Lower lobe of right lung (tissue), 2 donors: ENCODE measurements at regions not wholly inside any gene's neighbourhood (a gene's known extent, or its start where the extent isn't known, plus 50 kb on each side); places are given as distances from the start of the nearest gene placed in this dataset.

Source experiments
- ATAC-seq, 2 donors: fragments of 200-7000 bp; cut with Tn5 transposase; one replicate each; pipeline ENCODE4 v1.9.1; 2020 to 2022; ENCODE audit warnings: mild to moderate bottlenecking in 2 of 2, moderate library complexity in 2 of 2
- DNase-seq: peaks from one replicate; pipeline ENCODE4 v3.0.0-alpha.2; 2020
- H3K27ac ChIP-seq: fragments of 200-600 bp; one replicate; pipeline ENCODE4 v1.8.0; 2022
- H3K27me3 ChIP-seq: fragments of 200-600 bp; one replicate; pipeline ENCODE4 v1.8.0; 2022; ENCODE audit warnings: low read depth
- H3K36me3 ChIP-seq: fragments of 200-600 bp; one replicate; pipeline ENCODE4 v1.8.0; 2022; ENCODE audit warnings: mild to moderate bottlenecking
- H3K4me1 ChIP-seq: fragments of 200-600 bp; one replicate; pipeline ENCODE4 v1.8.0; 2022
- H3K4me3 ChIP-seq: fragments of 200-600 bp; one replicate; pipeline ENCODE4 v1.8.0; 2022; ENCODE audit warnings: mild to moderate bottlenecking
- H3K9me3 ChIP-seq: fragments of 200-600 bp; one replicate; pipeline ENCODE4 v1.8.0; 2022
- intact Hi-C: fragments of 100-400 bp; cut with DNase I; formaldehyde crosslinking; loops from one replicate; pipeline ENCODE4 v1.11.0; 2022
- TF ChIP-seq, protein P1 (sequence below): fragments of 200-600 bp; IDR thresholded peaks from one replicate; pipeline ENCODE4 v1.8.0; 2022; ENCODE audit warnings: antibody characterized with exemption, mild to moderate bottlenecking
- donor health status: DM: no; HTN: yes; CAD: no; lungs with severe emphysema.

DNA sequence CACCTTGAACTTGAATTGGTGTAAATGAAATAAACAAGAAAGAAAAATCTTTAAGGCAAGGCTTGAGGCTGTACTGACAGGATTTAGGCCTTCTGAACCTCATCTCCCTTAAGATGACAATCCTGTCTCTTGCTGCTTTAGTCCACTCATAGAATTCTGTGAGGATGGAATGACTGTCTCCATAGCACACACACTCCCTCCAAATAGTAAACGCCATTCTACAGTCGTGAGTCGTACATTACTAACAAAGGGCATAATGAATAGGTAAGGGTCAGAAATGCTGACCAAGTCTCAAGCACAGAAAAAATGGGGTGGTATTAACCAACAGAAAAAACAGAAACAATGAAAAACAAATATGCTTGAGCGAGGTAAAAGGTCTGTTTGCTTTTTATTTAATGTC is 71.8 kb upstream of the SIMC1 start:
- no peaks in the 10 kb centered on the region for H3K27me3 ChIP-seq
- H3K4me1 ChIP-seq = no peaks in the 10 kb centered on the region
- H3K9me3 ChIP-seq = no peaks in the 10 kb centered on the region
- TF ChIP-seq, protein P1, sequence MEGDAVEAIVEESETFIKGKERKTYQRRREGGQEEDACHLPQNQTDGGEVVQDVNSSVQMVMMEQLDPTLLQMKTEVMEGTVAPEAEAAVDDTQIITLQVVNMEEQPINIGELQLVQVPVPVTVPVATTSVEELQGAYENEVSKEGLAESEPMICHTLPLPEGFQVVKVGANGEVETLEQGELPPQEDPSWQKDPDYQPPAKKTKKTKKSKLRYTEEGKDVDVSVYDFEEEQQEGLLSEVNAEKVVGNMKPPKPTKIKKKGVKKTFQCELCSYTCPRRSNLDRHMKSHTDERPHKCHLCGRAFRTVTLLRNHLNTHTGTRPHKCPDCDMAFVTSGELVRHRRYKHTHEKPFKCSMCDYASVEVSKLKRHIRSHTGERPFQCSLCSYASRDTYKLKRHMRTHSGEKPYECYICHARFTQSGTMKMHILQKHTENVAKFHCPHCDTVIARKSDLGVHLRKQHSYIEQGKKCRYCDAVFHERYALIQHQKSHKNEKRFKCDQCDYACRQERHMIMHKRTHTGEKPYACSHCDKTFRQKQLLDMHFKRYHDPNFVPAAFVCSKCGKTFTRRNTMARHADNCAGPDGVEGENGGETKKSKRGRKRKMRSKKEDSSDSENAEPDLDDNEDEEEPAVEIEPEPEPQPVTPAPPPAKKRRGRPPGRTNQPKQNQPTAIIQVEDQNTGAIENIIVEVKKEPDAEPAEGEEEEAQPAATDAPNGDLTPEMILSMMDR = no peak
- H3K36me3 ChIP-seq = no peaks in the 10 kb centered on the region
- ATAC-seq (no peak), DNase-seq (no peak)
- no peak overlapping the region for H3K4me3 ChIP-seq
- H3K27ac ChIP-seq = no peak overlapping the region
- intact Hi-C loops = no loop called here

DNA sequence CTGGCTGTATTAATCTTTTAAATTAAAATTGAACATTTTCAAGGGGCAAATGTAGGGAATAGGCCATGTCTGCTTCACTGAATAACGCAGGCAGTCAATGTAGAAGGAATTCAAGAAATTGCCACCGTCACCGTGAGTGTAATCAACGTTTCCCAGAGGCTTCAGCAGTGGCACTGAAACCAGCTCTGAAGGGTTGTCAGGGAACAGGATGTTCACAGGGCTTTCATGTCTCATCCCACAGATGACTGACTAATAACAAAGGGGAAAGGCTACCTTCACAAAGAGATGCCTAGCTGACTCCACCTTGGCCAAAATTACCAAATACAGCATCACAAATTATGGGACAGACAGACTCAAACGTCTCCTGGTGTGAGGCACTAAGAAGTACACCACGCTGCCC is 70.4 kb upstream of the SIMC1 start:
- ATAC-seq = no peak
- Histone ChIP-seq H3K4me1 (no peaks in the 10 kb centered on the region), H3K36me3 (no peaks in the 10 kb centered on the region), H3K27ac (no peak overlapping the region), H3K4me3 (no peak overlapping the region), H3K9me3 (no peaks in the 10 kb centered on the region), H3K27me3 (no peaks in the 10 kb centered on the region)
- intact Hi-C loops = no loop called here
- no peak for DNase-seq
- TF ChIP-seq, protein P1 = no peak

DNA sequence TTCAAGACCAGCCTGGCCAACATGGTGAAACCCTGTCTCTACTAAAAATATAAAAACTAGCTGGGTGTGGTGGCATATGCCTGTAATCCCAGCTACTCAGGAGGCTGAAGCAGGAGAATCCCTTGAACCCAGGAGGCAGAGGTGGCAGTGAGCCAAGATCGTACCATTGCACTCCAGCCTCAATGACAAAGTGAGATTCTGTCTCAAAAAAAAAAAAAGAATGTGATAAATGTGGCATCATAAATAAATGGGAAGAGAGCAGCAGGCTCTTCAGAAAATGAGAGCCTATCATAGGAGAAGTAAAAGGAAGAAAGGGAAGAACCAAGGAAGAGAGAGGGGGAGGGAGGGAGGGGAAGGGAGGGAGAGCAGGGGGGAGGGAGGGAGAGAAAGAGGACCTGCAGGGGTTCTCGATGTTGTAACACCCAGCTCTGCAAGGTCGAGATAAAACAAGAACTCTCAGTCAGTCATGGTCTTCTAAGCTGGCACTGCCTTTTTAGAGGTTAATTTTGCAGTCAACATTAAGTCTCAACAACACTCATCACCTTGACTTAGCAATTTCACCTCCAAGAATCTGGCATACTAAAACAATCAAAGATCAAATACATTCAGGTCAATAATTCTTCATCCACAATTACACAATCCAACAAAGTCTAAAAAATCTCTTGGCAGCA is 68.7 kb upstream of the SIMC1 start:
- no peak overlapping the region for H3K4me3 ChIP-seq
- TF ChIP-seq, protein P1 = no peak
- ATAC-seq (no peak), DNase-seq (no peak)
- no peak overlapping the region for H3K27ac ChIP-seq
- no peaks in the 10 kb centered on the region for H3K27me3 ChIP-seq
- H3K4me1 ChIP-seq = no peaks in the 10 kb centered on the region
- H3K36me3 ChIP-seq = no peaks in the 10 kb centered on the region
- no peaks in the 10 kb centered on the region for H3K9me3 ChIP-seq
- intact Hi-C loops = no loop called here

GRCh38 chr5:176170084-176170483 is 68.1 kb upstream of the SIMC1 start:
- no peaks in the 10 kb centered on the region for H3K36me3 ChIP-seq
- H3K4me1 ChIP-seq = no peaks in the 10 kb centered on the region
- DNase-seq (no peak), ATAC-seq (no peak)
- H3K4me3 ChIP-seq = no peak overlapping the region
- H3K27ac ChIP-seq = no peak overlapping the region
- intact Hi-C loops = no loop called here
- TF ChIP-seq, protein P1 = no peak
- H3K27me3 ChIP-seq = no peaks in the 10 kb centered on the region
- no peaks in the 10 kb centered on the region for H3K9me3 ChIP-seq

- intact Hi-C loops = no loop called here
- Histone ChIP-seq H3K4me1 (no peaks in the 10 kb centered on the region), H3K4me3 (no peak overlapping the region), H3K36me3 (no peaks in the 10 kb centered on the region), H3K27ac (no peak overlapping the region), H3K9me3 (no peaks in the 10 kb centered on the region), H3K27me3 (peaks cover 2% of the 10 kb centered on the region)
- TF ChIP-seq, protein P1 = no peak
- no peak for ATAC-seq
- DNase-seq = no peak
Measured at GRCh38 chr5:176171171-176171760, 67.0 kb upstream of the SIMC1 start.
